H1 (cell line): ENCODE measurements at regions not wholly inside any gene's neighbourhood (a gene's known extent, or its start where the extent isn't known, plus 50 kb on each side); places are given as distances from the start of the nearest gene placed in this dataset.
"Not testable (repeated sequence)": the region's sequence is repeated elsewhere in the genome, so short reads cannot be mapped to it uniquely, and the experiment has no call there.

Experiments
- CTCF ChIA-PET: fragments of 300-600 bp; sonication (Branson Sonifier 250); formaldehyde crosslinking; loops from one replicate; lab custom pipeline; 2021; ENCODE audit not compliant: partially characterized antibody; lab: Charles Lee
- POLR2A ChIA-PET: fragments of 300-600 bp; sonication (Branson Sonifier 250); formaldehyde crosslinking; loops from one replicate; lab custom pipeline; 2021; ENCODE audit warnings: inconsistent platforms; ENCODE audit not compliant: partially characterized antibody; lab: Charles Lee
- DNase-seq, 2 experiments: peaks; one replicate each; pipeline versions ENCODE4 v3.0.0 to v3.0.0-alpha.2; 2010 to 2022; ENCODE audit warnings: low spot score in 2 of 2, low read depth in 1 of 2, mixed read lengths in 1 of 2
- FAIRE-seq: peaks from 2 replicates; lab custom pipeline; 2011; peaks lifted over from hg19 to GRCh38; lab: Jason Lieb, UNC
- H2AFZ ChIP-seq: 2 replicates; pipeline ENCODE4 v1.8.1; 2012; ENCODE audit warnings: low read length, inconsistent platforms
- H2AK5ac ChIP-seq: 2 replicates; pipeline ENCODE4 v1.6.1; 2013; ENCODE audit warnings: low read depth, low read length
- H2BK120ac ChIP-seq: replicated peaks from 2 replicates; pipeline ENCODE3; 2013; ENCODE audit warnings: low read depth, low read length, inconsistent platforms
- H2BK12ac ChIP-seq: 2 replicates; pipeline ENCODE4 v1.6.1; 2013; ENCODE audit warnings: low read depth, low read length
- H2BK15ac ChIP-seq: 2 replicates; pipeline ENCODE4 v1.6.1; 2013; ENCODE audit warnings: low read length
- H2BK20ac ChIP-seq: 2 replicates; pipeline ENCODE4 v1.6.1; 2013; ENCODE audit warnings: low read length
- H2BK5ac ChIP-seq: 2 replicates; pipeline ENCODE4 v1.6.1; 2013; ENCODE audit warnings: low read depth, low read length
- H3K14ac ChIP-seq: 2 replicates; pipeline ENCODE4 v1.6.1; 2013; ENCODE audit warnings: inconsistent platforms; ENCODE audit not compliant: insufficient read length
- H3K18ac ChIP-seq: 2 replicates; pipeline ENCODE4 v1.6.1; 2013; ENCODE audit warnings: low read length; ENCODE audit errors: extremely low read depth
- H3K23ac ChIP-seq: 2 replicates; pipeline ENCODE4 v1.6.1; 2013; ENCODE audit warnings: inconsistent platforms; ENCODE audit not compliant: insufficient read length
- H3K23me2 ChIP-seq: 2 replicates; pipeline ENCODE4 v1.6.1; 2013; ENCODE audit warnings: low read depth, low read length
- H3K27ac ChIP-seq: 2 replicates; pipeline ENCODE4 v1.6.1; 2011; ENCODE audit warnings: low read depth, low read length, inconsistent platforms
- H3K27me3 ChIP-seq, 4 experiments: replicated peaks in 1 of 4; 1 replicate in 1 of 4; 2 replicates in 3 of 4; pipeline versions ENCODE4 v1.6.1 to v1.8.1; 2011 to 2013; ENCODE audit warnings: low read length in 3 of 4, mild to moderate bottlenecking in 3 of 4, inconsistent platforms in 2 of 4, mixed read lengths in 2 of 4, moderate library complexity in 1 of 4; ENCODE audit not compliant: control insufficient read depth in 3 of 4, insufficient read depth in 3 of 4; ENCODE audit errors: extremely low read depth in 1 of 4
- H3K36me3 ChIP-seq, 4 experiments: 2 replicates each; pipeline versions ENCODE4 v1.6.1 to v1.8.1; 2011 to 2013; ENCODE audit warnings: mild to moderate bottlenecking in 4 of 4, low read length in 3 of 4, moderate library complexity in 2 of 4, control low read depth in 1 of 4, inconsistent platforms in 1 of 4; ENCODE audit not compliant: insufficient read depth in 4 of 4, control insufficient read depth in 2 of 4
- H3K4ac ChIP-seq: replicated peaks from 2 replicates; pipeline ENCODE3; 2013; ENCODE audit warnings: low read length, low read depth, mixed read lengths, inconsistent platforms; ENCODE audit not compliant: insufficient read length
- H3K4me1 ChIP-seq, 4 experiments: replicated peaks in 1 of 4; 1 replicate in 1 of 4; 2 replicates in 3 of 4; pipeline versions ENCODE4 v1.6.1 to v1.8.1; 2011 to 2013; ENCODE audit warnings: low read length in 3 of 4, inconsistent platforms in 2 of 4, mixed read lengths in 1 of 4; ENCODE audit not compliant: insufficient read depth in 4 of 4, control insufficient read depth in 3 of 4
- H3K4me2 ChIP-seq, 2 experiments: 2 replicates each; pipeline versions ENCODE4 v1.6.1 to v1.8.1; 2011 to 2013; ENCODE audit warnings: low read depth in 2 of 2, low read length in 2 of 2, control low read depth in 1 of 2, inconsistent platforms in 1 of 2, mild to moderate bottlenecking in 1 of 2; ENCODE audit not compliant: insufficient read depth in 1 of 2
- H3K4me3 ChIP-seq, 4 experiments: fragments of 200-600, 300-600 bp in 1 of 4; sonication (generic), shearing (Covaris generic), sonication (Bioruptor Twin) in 1 of 4; 2 replicates each; pipeline versions ENCODE4 v1.5.1 to v1.8.1; 2011 to 2016; ENCODE audit warnings: low read length in 4 of 4, low read depth in 3 of 4, control low read depth in 2 of 4, inconsistent platforms in 2 of 4, mild to moderate bottlenecking in 2 of 4, mixed read lengths in 1 of 4, moderate library complexity in 1 of 4; ENCODE audit not compliant: insufficient read depth in 2 of 4; ENCODE audit errors: extremely low read depth in 1 of 4
- H3K56ac ChIP-seq: replicated peaks from 2 replicates; pipeline ENCODE3; 2013; ENCODE audit warnings: low read depth, mild to moderate bottlenecking, mixed read lengths, low read length, inconsistent platforms; ENCODE audit not compliant: insufficient read length
- H3K79me1 ChIP-seq: 2 replicates; pipeline ENCODE4 v1.6.1; 2013; ENCODE audit warnings: low read depth, low read length, control low read depth
- H3K79me2 ChIP-seq, 2 experiments: 2 replicates each; pipeline versions ENCODE4 v1.6.1 to v1.8.1; 2012 to 2013; ENCODE audit warnings: low read length in 2 of 2, mild to moderate bottlenecking in 2 of 2, inconsistent platforms in 1 of 2; ENCODE audit not compliant: insufficient read depth in 2 of 2, control insufficient read depth in 1 of 2
- H3K9ac ChIP-seq, 4 experiments: replicated peaks in 1 of 4; 1 replicate in 1 of 4; 2 replicates in 3 of 4; pipeline versions ENCODE4 v1.6.1 to v1.8.1; 2011 to 2013; ENCODE audit warnings: low read depth in 3 of 4, low read length in 3 of 4, control low read depth in 2 of 4, mild to moderate bottlenecking in 2 of 4, moderate library complexity in 2 of 4, inconsistent platforms in 1 of 4; ENCODE audit errors: extremely low read depth in 1 of 4
- H3K9me3 ChIP-seq, 2 experiments: 2 replicates each; pipeline versions ENCODE4 v1.6.1 to v1.8.1; 2012 to 2013; ENCODE audit warnings: mild to moderate bottlenecking in 2 of 2, moderate library complexity in 2 of 2, control low read depth in 1 of 2, inconsistent platforms in 1 of 2, low read depth in 1 of 2, low read length in 1 of 2, mixed read lengths in 1 of 2; ENCODE audit not compliant: insufficient read depth in 2 of 2
- H4K20me1 ChIP-seq, 2 experiments: replicated peaks in 1 of 2; 2 replicates each; pipeline versions ENCODE3 to v1.8.1; 2011 to 2013; ENCODE audit warnings: inconsistent platforms in 2 of 2, low read length in 2 of 2, mild to moderate bottlenecking in 1 of 2; ENCODE audit not compliant: insufficient read depth in 2 of 2, control insufficient read depth in 1 of 2
- H4K5ac ChIP-seq: 2 replicates; pipeline ENCODE4 v1.6.1; 2013; ENCODE audit warnings: low read length, low read depth, mixed read lengths, inconsistent platforms; ENCODE audit not compliant: insufficient read length
- H4K8ac ChIP-seq: 2 replicates; pipeline ENCODE4 v1.8.0; 2013; ENCODE audit warnings: mild to moderate bottlenecking, moderate library complexity, low read length, inconsistent platforms; ENCODE audit not compliant: insufficient read depth; ENCODE audit errors: extremely low read depth
- H4K91ac ChIP-seq: replicated peaks from 2 replicates; pipeline ENCODE3; 2013; ENCODE audit warnings: low read length, mixed read lengths, inconsistent platforms; ENCODE audit not compliant: insufficient read length
- WGBS, 2 experiments: shearing (Covaris generic) in 1 of 2; methylation state at CpG; one replicate each; pipeline versions ENCODE4 v1.1.6 to v1.1.7; 2013 to 2015; ENCODE audit warnings: low lambda C conversion rate in 2 of 2, mixed read lengths in 2 of 2, inconsistent platforms in 1 of 2, low coverage in 1 of 2, missing lambda C conversion rate in 1 of 2; ENCODE audit not compliant: insufficient replicate concordance in 2 of 2, insufficient coverage in 1 of 2, insufficient read length in 1 of 2; ENCODE audit errors: extremely low coverage in 1 of 2, missing lambda C conversion rate in 1 of 2; 5-methylcytosine and 5-hydroxymethylcytosine counted together

GRCh38 chr1:121538148-121538547 is 353.4 kb downstream of the SRGAP2C start:
- H3K79me1 ChIP-seq, H2BK15ac ChIP-seq, H2AK5ac ChIP-seq, H3K36me3 ChIP-seq, H3K79me2 ChIP-seq, FAIRE-seq, H4K91ac ChIP-seq, H3K4me1 ChIP-seq, CTCF ChIA-PET, H4K5ac ChIP-seq, H4K8ac ChIP-seq, H3K27me3 ChIP-seq, H3K23ac ChIP-seq, H3K18ac ChIP-seq, H2BK5ac ChIP-seq, H3K27ac ChIP-seq, H3K9me3 ChIP-seq, H3K14ac ChIP-seq, H3K4ac ChIP-seq, H2BK120ac ChIP-seq, H4K20me1 ChIP-seq, DNase-seq, H3K23me2 ChIP-seq, H3K56ac ChIP-seq: not testable (repeated sequence)
- Histone ChIP-seq H3K9ac (peak overlapping the region in 1 of 4 experiments; percentile 32; a peak in 1 of 7 replicates), H2BK12ac (peak overlapping the region; percentile 99), H2BK20ac (0 out of 2 replicates have a peak overlapping the region, but pooled peaks have one; percentile 6), H3K4me2 (peak overlapping the region in 1 of 2 experiments; percentile 47; a peak in 2 of 4 replicates), H2AFZ (0 out of 2 replicates have a peak overlapping the region, but pooled peaks have one; percentile 62), H3K4me3 (peak overlapping the region in 2 of 4 experiments; percentile 18 to 42; a peak in 2 of 8 replicates)
- WGBS, 2 experiments, result 91% methylated on average over 12 of the region's 14 CpGs; no CpG with 5 or more reads in 1 of the 2 experiments
- POLR2A ChIA-PET, result interaction anchor here (0.8 to 1.9 kb wide), 2 partner anchors 8 to 18 kb away, joined by 3 to 5 read pairs; no protein-coding TSS in a partner anchor
